ENCODE measurements at regions not wholly inside any gene's neighbourhood (a gene's known extent, or its start where the extent isn't known, plus 50 kb on each side); places are given as distances from the start of the nearest gene placed in this dataset.

- ATAC-seq (ENCODE audit: insufficient number of reproducible peaks, low FRiP score, low read depth): no peak
- DNase-seq (ENCODE audit: low spot score): no peak
- Histone ChIP-seq H3K27ac (no peak overlapping the region), H3K36me3 (no peaks in the 10 kb centered on the region), H3K4me1 (ENCODE audit: control insufficient read depth in 1 of 2, low read depth in 2 of 2) (peaks cover 20 to 26% of the 10 kb centered on the region in 2 donors), H3K4me3 (no peak overlapping the region), H3K9me3 (no peaks in the 10 kb centered on the region), H3K27me3 (replicated peaks; ENCODE audit: insufficient read depth) (no peaks in the 10 kb centered on the region)
- no peak for TF ChIP-seq CTCF (IDR thresholded peaks at IDR 0.05)
Measured at GRCh38 chr1:14138135-14138506, 438.1 kb downstream of the PRDM2 start.

GRCh38 chr1:14138687-14139086 is 438.7 kb downstream of the PRDM2 start:
- Histone ChIP-seq H3K4me3 (no peak overlapping the region), H3K27me3 (replicated peaks; ENCODE audit: insufficient read depth) (no peaks in the 10 kb centered on the region), H3K36me3 (no peaks in the 10 kb centered on the region), H3K4me1 (ENCODE audit: control insufficient read depth in 1 of 2, low read depth in 2 of 2) (peaks cover 22 to 26% of the 10 kb centered on the region in 2 donors), H3K9me3 (no peaks in the 10 kb centered on the region), H3K27ac (no peak overlapping the region)
- no peak for DNase-seq (ENCODE audit: low spot score)
- peak; percentile 21 for TF ChIP-seq CTCF (IDR thresholded peaks at IDR 0.05)
- ATAC-seq (ENCODE audit: insufficient number of reproducible peaks, low FRiP score, low read depth): no peak

GRCh38 chr1:14140831-14141401 is 440.9 kb downstream of the PRDM2 start:
- H3K27ac ChIP-seq: peak overlapping the region in 1 of 2 donors; percentile 28
- DNase-seq (ENCODE audit: low spot score) (no peak), ATAC-seq (ENCODE audit: insufficient number of reproducible peaks, low FRiP score, low read depth) (peak; percentile 36)
- H3K27me3 ChIP-seq (replicated peaks; ENCODE audit: insufficient read depth): no peaks in the 10 kb centered on the region
- TF ChIP-seq CTCF (IDR thresholded peaks at IDR 0.05): no peak
- no peaks in the 10 kb centered on the region for H3K36me3 ChIP-seq
- H3K9me3 ChIP-seq: no peaks in the 10 kb centered on the region
- peak overlapping the region; percentile 24 for H3K4me3 ChIP-seq
- peaks cover 22 to 26% of the 10 kb centered on the region in 2 donors for H3K4me1 ChIP-seq (ENCODE audit: control insufficient read depth in 1 of 2, low read depth in 2 of 2)

- DNase-seq (ENCODE audit: low spot score) (no peak), ATAC-seq (ENCODE audit: insufficient number of reproducible peaks, low FRiP score, low read depth) (no peak)
- Histone ChIP-seq H3K9me3 (no peaks in the 10 kb centered on the region), H3K4me3 (no peak overlapping the region), H3K27ac (peak overlapping the region in 1 of 2 donors; percentile 28), H3K27me3 (replicated peaks; ENCODE audit: insufficient read depth) (no peaks in the 10 kb centered on the region), H3K36me3 (no peaks in the 10 kb centered on the region), H3K4me1 (ENCODE audit: control insufficient read depth in 1 of 2, low read depth in 2 of 2) (peaks cover 22 to 26% of the 10 kb centered on the region in 2 donors)
- TF ChIP-seq CTCF (IDR thresholded peaks at IDR 0.05): no peak
Measured at GRCh38 chr1:14141656-14142055, 441.7 kb downstream of the PRDM2 start.

- DNase-seq (ENCODE audit: low spot score): no peak
- Histone ChIP-seq H3K4me3 (no peak overlapping the region), H3K27me3 (replicated peaks; ENCODE audit: insufficient read depth) (no peaks in the 10 kb centered on the region), H3K36me3 (no peaks in the 10 kb centered on the region), H3K4me1 (ENCODE audit: control insufficient read depth in 1 of 2, low read depth in 2 of 2) (peaks cover 22 to 26% of the 10 kb centered on the region in 2 donors), H3K9me3 (no peaks in the 10 kb centered on the region), H3K27ac (no peak overlapping the region)
- no peak for TF ChIP-seq CTCF (IDR thresholded peaks at IDR 0.05)
- ATAC-seq (ENCODE audit: insufficient number of reproducible peaks, low FRiP score, low read depth): no peak
Measured at GRCh38 chr1:14142397-14143100, 442.6 kb downstream of the PRDM2 start.
